NOMO-1 treated with DMSO at 0.1 percent for 48 hours (cell line): ENCODE measurements at regions not wholly inside any gene's neighbourhood (a gene's known extent, or its start where the extent isn't known, plus 50 kb on each side); places are given as distances from the start of the nearest gene placed in this dataset.
"Not testable (repeated sequence)": the region's sequence is repeated elsewhere in the genome, so short reads cannot be mapped to it uniquely, and the experiment has no call there.

Experiments used
- DNase-seq: peaks from one replicate; lab custom pipeline; 2025; ENCODE audit not compliant: unreplicated experiment; lab: John Stamatoyannopoulos, UW

GRCh38 chr10:64283621-64284020, 762.4 kb downstream of the REEP3 start:
- DNase-seq: no peak

DNA sequence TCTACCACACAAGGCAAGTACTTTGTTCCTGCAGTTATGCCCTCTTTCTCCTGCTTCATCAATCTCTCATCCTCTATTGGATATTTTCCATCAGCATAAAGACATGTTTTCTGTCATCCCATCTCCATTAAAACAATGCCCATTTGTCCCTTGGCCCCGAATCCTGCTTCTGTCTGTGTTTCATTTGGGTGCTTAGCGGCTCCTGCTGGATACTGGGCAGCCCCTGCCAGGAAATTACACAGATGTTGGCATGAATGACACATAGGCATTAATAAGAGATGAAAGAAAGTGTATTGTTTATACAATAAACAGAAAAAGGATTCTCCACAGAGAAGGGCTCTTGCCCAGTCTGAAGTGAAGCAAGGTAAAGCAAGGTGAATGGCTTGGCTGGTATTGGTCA, 765.3 kb downstream of the REEP3 start:
- no peak for DNase-seq

- no peak for DNase-seq
Observed at GRCh38 chr10:64288404-64288803, 767.2 kb downstream of the REEP3 start.

- DNase-seq: no peak
Observed at GRCh38 chr10:64303566-64303965, 782.4 kb downstream of the REEP3 start.

- DNase-seq: no peak
Observed at GRCh38 chr10:64306729-64307327, 785.6 kb downstream of the REEP3 start.

DNA sequence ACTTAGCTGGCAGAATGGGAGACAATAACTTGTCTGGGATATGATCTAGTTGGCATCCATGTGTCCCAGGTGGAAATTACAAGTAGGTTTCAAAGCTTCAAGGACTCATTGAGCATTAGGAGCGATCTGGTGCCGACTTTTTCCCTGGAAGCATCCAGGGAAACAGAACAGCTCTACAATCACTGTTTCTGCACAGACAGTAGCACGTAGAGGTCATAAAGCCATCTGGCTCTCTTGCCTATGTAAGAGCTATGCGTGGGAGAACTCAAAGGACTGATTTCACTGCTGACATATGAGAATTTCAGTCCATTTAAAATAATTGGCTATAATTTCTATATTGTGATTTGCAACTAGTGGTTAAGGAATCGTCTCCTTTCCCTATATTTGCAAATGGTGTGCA, 791.7 kb downstream of the REEP3 start:
- DNase-seq: no peak

- DNase-seq: no peak
Observed at GRCh38 chr10:64313967-64314366, 792.8 kb downstream of the REEP3 start.

DNA sequence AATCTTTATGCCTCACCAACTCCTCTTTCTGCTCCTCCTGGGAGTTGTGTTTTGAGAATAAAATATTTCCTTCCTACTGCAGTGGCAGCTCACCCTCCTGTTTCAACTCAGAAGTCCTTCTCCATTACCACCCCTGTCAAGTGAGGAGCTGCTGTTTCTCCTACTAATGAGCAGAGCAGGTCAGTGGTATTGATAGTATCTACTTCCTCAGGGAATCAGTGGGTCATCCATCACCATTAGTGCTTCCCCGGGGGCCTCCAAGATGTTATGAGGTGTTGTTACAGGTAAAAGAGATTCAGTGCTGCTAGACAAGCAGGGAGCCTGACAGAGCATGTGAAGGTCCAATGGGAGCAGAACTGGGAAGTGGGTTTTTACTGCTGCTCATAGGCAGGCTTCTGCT, 795.2 kb downstream of the REEP3 start:
- no peak for DNase-seq

DNA sequence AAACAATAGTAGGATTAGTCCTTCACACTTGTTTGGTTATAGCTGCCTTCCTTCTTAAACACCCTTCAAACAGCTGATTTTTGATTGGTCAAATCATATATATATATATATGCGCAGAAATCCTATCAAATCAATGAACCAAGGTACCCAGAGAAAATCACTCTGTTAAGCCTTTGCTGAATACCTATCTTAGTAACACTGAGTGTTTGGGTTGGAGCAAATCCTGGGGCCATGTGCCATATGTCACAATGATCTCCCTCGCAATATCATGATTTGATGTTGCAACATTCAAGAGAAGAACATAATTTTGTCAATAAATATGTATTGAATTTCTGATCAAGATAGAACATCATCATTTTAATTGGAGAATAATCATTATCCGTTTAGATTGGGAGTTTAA, 795.6 kb downstream of the REEP3 start:
- no peak for DNase-seq

DNA sequence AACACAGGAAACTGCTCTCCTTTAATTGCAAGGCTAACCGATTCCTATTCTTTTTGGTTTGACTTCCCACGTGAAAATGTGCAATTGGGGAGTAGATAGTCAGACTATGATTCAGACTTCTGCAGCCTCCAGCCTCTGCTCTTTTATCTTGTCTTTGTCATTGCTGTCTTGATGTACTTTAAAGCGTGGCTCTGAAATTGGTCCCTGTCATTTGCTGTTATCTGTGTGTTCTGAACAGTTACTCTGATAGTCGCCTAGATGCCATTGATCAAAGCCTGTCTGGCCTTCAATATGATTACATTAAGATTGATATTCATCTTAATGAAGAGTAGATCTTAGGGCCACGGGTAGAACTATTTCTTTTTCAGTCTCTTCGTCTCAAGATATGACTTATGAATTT, 799.2 kb downstream of the REEP3 start:
- no peak for DNase-seq

- no peak for DNase-seq
Observed at GRCh38 chr10:64329510-64329909, 808.3 kb downstream of the REEP3 start.

DNA sequence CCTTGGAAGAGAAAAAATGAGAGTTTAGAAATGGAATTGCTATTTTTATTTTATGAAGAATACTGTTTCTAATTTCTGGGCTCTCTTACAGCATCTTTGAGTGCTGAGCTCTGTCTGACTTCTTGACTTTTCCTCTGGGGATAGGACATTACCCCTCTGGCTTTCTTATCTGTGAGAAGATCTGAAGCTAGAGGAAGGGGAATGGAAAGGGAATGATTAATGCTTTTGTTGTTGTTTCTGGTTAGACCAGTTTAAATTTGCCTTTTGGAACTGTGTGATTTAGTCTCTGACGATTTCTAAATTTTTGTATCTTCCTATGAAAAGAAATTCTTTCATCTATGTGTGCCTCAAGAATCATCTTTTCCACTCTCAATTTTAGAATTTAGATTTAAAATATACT, 811.4 kb downstream of the REEP3 start:
- DNase-seq: no peak

DNA sequence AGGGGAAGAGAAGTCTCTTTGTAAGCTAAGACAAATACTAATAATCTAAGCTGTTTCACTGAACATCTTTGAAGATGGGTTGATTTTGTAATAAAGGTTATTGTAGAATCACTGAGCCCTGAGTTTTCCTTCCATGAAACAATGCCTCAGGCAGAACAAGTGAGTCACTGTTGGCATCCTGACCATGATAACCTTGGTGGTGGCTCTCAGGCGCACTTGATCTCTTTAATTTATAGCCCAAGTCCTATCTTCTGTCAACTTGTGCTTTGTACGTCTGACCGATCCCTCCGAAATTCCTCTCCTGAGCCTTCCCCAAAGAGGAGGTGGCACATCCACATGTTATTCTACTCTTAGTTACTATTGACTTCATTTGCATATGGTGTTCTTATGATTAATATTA, 812.9 kb downstream of the REEP3 start:
- no peak for DNase-seq

- no peak for DNase-seq
Observed at GRCh38 chr10:64344211-64344610, 823.0 kb downstream of the REEP3 start.

DNA sequence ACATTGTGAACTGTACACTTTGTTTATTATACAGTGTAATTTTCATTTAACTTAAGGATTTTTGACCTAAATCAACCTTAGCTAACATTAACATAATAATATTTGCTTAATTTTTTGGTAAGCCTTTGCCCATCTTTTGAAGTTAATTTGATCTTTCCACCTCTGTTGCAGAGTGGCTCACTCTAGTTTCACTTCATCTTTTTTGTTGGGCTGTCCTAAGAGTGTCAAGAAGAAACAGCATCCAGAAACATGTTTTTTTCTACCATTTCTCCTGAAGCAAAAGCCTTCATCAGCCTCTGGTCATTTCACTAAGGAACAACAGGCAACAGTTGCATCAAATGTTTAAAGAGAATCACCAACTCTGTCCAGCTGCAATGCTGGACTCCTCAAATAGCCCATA, 824.7 kb downstream of the REEP3 start:
- DNase-seq: peak; percentile 13

DNA sequence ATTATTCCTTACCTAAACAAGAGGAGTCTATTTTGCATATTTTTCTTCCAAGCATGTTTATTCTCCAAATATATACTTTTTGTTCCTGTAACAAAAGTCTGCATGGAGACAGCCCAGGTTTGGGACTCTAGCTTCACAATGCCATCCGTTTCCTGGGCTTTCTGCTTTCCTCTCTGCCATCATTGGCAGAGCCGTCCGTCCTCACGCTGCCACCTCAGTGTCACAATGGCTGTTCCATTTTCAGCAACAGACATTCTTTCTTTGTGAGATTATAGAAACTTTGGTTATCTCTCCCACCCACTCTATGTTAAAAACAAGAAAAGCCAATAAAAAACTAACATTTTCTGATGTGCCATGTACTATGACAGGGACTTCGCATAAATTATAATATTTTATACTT, 825.2 kb downstream of the REEP3 start:
- DNase-seq: no peak

DNA sequence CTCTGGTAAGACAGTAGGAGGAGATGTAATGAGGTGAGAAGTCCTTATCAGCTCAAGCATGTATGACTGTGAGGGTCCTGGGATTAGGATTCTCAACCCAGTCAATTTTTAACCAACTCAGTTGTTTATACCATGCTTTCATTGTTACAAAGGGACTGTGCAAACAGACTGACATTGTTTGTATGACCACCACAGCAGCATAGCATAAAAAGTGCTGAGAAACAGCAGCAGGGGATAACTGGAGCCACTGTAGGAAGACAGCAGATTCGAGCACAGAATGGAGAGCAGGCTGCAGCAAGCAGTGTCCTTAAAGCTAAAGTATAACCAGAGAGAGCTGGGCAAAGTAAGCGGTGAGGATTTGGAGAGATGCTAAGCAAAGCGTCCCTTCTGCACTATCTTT, 829.5 kb downstream of the REEP3 start:
- DNase-seq: no peak

- no peak for DNase-seq
Observed at GRCh38 chr10:64358907-64359306, 837.7 kb downstream of the REEP3 start.

GRCh38 chr10:64360240-64360639, 839.0 kb downstream of the REEP3 start:
- DNase-seq: not testable (repeated sequence)

DNA sequence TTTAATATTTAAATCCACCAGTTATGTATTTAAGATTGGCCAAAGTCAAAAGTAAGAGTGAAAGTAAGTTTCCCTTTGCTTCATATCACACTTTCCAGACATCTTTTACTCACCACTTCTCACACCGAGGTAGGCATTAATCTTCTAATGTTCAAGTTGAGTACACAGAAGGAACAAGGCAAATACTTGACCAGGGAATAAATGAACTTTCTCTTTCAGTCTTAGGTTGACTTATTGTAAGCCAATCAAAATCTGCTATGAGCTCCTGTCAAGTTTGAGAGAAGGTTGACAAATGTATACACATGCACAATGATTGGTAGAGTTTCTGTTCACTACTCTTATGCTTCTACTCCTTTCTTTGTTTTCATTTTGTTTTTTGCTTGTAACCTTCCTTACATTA, 842.5 kb downstream of the REEP3 start:
- no peak for DNase-seq

DNA sequence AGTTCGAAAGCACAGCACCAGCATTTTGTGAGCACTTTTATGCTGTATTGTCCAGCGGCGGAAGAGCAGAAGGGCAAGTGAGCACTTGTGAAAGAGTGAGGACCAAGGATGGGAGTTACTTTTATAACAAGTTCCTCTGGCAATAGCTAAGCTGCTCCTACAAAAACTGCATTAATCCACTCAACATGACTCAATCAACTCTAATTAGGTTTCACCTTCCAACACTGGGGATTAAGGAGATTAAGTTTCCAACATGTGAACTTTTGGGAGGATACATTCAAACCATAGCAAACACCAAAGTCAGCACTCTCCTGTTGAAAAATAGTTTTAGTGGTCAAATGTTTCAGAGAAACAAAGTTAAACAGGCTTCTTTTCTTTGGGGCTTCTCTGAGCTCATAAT, 844.5 kb downstream of the REEP3 start:
- no peak for DNase-seq

GRCh38 chr10:64368298-64368697, 847.1 kb downstream of the REEP3 start:
- no peak for DNase-seq

GRCh38 chr10:64369885-64370773, 848.9 kb downstream of the REEP3 start:
- DNase-seq: no peak
